ENCODE measurements at regions not wholly inside any gene's neighbourhood (a gene's known extent, or its start where the extent isn't known, plus 50 kb on each side); places are given as distances from the start of the nearest gene placed in this dataset.

DNA sequence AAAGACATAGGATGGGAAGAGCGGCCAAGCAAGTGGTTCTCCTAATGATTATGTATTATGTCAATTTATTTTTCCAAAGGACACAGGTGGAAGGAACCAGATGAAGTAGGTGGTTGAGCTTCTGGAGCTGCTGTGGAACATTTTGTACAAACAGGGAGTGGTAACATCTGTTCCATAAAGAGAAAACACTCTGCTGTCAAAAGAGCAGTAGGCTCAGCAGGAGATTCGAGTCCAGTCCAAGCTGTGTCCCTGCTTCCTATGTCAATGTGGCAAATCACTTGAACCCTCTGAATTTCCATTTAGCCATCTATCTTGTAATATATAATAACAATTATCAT lies 448.0 kb upstream of the ANKRD30A start:
- H3K27me3 ChIP-seq (ENCODE audit: control insufficient read depth, insufficient read depth, low read length): no peaks in the 10 kb centered on the region
- no peaks in the 10 kb centered on the region for H3K9me3 ChIP-seq (ENCODE audit: control insufficient read depth, low read length)
- no peaks in the 10 kb centered on the region for H3K36me3 ChIP-seq (ENCODE audit: control insufficient read depth, insufficient read depth, low read length)
- no peak overlapping the region for H3K9ac ChIP-seq (ENCODE audit: low read length)
- H3K4me3 ChIP-seq (ENCODE audit: low read length): no peak overlapping the region
- H3K4me1 ChIP-seq (ENCODE audit: control insufficient read depth, insufficient read depth, low read length): no peaks in the 10 kb centered on the region

GRCh38 chr10:36676756-36677430 lies 448.5 kb upstream of the ANKRD30A start:
- H3K27me3 ChIP-seq (ENCODE audit: control insufficient read depth, insufficient read depth, low read length): no peaks in the 10 kb centered on the region
- no peaks in the 10 kb centered on the region for H3K9me3 ChIP-seq (ENCODE audit: control insufficient read depth, low read length)
- H3K9ac ChIP-seq (ENCODE audit: low read length): no peak overlapping the region
- H3K36me3 ChIP-seq (ENCODE audit: control insufficient read depth, insufficient read depth, low read length): no peaks in the 10 kb centered on the region
- H3K4me3 ChIP-seq (ENCODE audit: low read length): no peak overlapping the region
- no peaks in the 10 kb centered on the region for H3K4me1 ChIP-seq (ENCODE audit: control insufficient read depth, insufficient read depth, low read length)

- H3K4me3 ChIP-seq (ENCODE audit: low read length): no peak overlapping the region
- H3K36me3 ChIP-seq (ENCODE audit: control insufficient read depth, insufficient read depth, low read length): no peaks in the 10 kb centered on the region
- no peaks in the 10 kb centered on the region for H3K27me3 ChIP-seq (ENCODE audit: control insufficient read depth, insufficient read depth, low read length)
- H3K4me1 ChIP-seq (ENCODE audit: control insufficient read depth, insufficient read depth, low read length): no peaks in the 10 kb centered on the region
- no peak overlapping the region for H3K9ac ChIP-seq (ENCODE audit: low read length)
- H3K9me3 ChIP-seq (ENCODE audit: control insufficient read depth, low read length): no peaks in the 10 kb centered on the region
Measured at GRCh38 chr10:36676321-36676720, 449.1 kb upstream of the ANKRD30A start.

GRCh38 chr10:36675458-36675880 lies 449.9 kb upstream of the ANKRD30A start:
- no peak overlapping the region for H3K4me3 ChIP-seq (ENCODE audit: low read length)
- H3K27me3 ChIP-seq (ENCODE audit: control insufficient read depth, insufficient read depth, low read length): no peaks in the 10 kb centered on the region
- H3K9me3 ChIP-seq (ENCODE audit: control insufficient read depth, low read length): no peaks in the 10 kb centered on the region
- no peaks in the 10 kb centered on the region for H3K4me1 ChIP-seq (ENCODE audit: control insufficient read depth, insufficient read depth, low read length)
- no peaks in the 10 kb centered on the region for H3K36me3 ChIP-seq (ENCODE audit: control insufficient read depth, insufficient read depth, low read length)
- no peak overlapping the region for H3K9ac ChIP-seq (ENCODE audit: low read length)

GRCh38 chr10:36671607-36672006 lies 453.8 kb upstream of the ANKRD30A start:
- Histone ChIP-seq H3K27me3 (ENCODE audit: control insufficient read depth, insufficient read depth, low read length) (no peaks in the 10 kb centered on the region), H3K36me3 (ENCODE audit: control insufficient read depth, insufficient read depth, low read length) (no peaks in the 10 kb centered on the region), H3K9ac (ENCODE audit: low read length) (no peak overlapping the region), H3K9me3 (ENCODE audit: control insufficient read depth, low read length) (no peaks in the 10 kb centered on the region), H3K4me3 (ENCODE audit: low read length) (no peak overlapping the region), H3K4me1 (ENCODE audit: control insufficient read depth, insufficient read depth, low read length) (no peaks in the 10 kb centered on the region)

DNA sequence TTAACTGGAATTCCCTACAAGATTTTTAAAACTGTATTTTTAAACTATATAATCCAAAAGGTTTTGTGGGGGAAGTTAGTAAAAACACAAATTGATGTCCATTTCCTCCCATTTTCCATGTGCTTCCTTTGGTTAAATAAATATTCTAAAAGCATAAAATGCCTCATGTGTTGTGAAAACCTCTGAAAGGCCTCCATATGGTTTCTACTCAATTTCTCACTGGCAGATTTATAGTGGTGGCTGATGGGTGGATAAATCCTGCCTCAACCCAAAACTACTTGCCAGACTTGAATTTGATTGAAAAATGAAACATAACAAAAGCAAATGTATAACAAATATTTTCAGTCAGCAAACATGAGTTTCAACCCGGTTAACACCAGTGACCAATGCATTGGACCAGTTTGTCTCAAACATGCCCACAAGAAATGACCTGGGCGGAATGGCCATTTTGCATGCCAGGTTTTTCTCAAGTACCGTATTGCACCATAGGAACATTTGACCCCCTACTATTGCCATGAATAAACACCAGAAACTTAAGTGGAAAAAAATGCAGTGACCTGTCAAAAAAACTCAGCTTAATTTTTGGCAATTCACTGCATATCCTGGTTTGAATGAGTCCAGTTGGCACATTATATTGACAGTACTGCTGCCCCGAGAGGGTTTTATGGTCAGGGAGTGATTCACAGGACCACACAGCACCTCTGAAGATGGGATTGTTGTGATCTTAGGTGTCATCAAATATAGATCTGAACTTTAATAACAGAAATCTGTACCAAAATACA lies 454.6 kb upstream of the ANKRD30A start:
- Histone ChIP-seq H3K9me3 (ENCODE audit: control insufficient read depth, low read length) (no peaks in the 10 kb centered on the region), H3K4me1 (ENCODE audit: control insufficient read depth, insufficient read depth, low read length) (no peaks in the 10 kb centered on the region), H3K27me3 (ENCODE audit: control insufficient read depth, insufficient read depth, low read length) (no peaks in the 10 kb centered on the region), H3K4me3 (ENCODE audit: low read length) (no peak overlapping the region), H3K36me3 (ENCODE audit: control insufficient read depth, insufficient read depth, low read length) (no peaks in the 10 kb centered on the region), H3K9ac (ENCODE audit: low read length) (no peak overlapping the region)

- no peak overlapping the region for H3K4me3 ChIP-seq (ENCODE audit: low read length)
- no peaks in the 10 kb centered on the region for H3K4me1 ChIP-seq (ENCODE audit: control insufficient read depth, insufficient read depth, low read length)
- no peaks in the 10 kb centered on the region for H3K27me3 ChIP-seq (ENCODE audit: control insufficient read depth, insufficient read depth, low read length)
- H3K9ac ChIP-seq (ENCODE audit: low read length): no peak overlapping the region
- no peaks in the 10 kb centered on the region for H3K36me3 ChIP-seq (ENCODE audit: control insufficient read depth, insufficient read depth, low read length)
- no peaks in the 10 kb centered on the region for H3K9me3 ChIP-seq (ENCODE audit: control insufficient read depth, low read length)
Measured at GRCh38 chr10:36669615-36670352, 455.6 kb upstream of the ANKRD30A start.

GRCh38 chr10:36666451-36666850 lies 458.9 kb upstream of the ANKRD30A start:
- Histone ChIP-seq H3K27me3 (ENCODE audit: control insufficient read depth, insufficient read depth, low read length) (no peaks in the 10 kb centered on the region), H3K36me3 (ENCODE audit: control insufficient read depth, insufficient read depth, low read length) (no peaks in the 10 kb centered on the region), H3K4me3 (ENCODE audit: low read length) (no peak overlapping the region), H3K9me3 (ENCODE audit: control insufficient read depth, low read length) (no peaks in the 10 kb centered on the region), H3K9ac (ENCODE audit: low read length) (no peak overlapping the region), H3K4me1 (ENCODE audit: control insufficient read depth, insufficient read depth, low read length) (no peaks in the 10 kb centered on the region)

DNA sequence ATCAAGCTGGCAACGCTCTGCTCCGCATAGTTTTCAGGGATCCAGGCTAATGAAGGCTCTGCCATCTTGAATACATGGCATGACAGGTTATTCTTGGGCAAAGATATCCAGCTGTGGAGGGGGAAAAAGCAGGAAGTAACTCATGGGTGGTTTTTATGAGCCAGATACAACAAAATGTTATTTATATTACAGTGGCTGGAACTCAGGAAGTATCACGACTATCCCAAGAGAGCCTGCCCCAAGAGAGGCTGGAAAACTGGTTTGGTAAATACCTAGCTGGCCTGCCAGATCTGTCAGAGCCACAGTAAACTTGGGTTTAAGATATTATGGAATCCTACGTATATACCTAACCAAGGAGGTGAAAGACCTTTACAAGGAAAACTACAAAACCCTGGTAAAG lies 462.8 kb upstream of the ANKRD30A start:
- Histone ChIP-seq H3K4me1 (ENCODE audit: control insufficient read depth, insufficient read depth, low read length) (no peaks in the 10 kb centered on the region), H3K9me3 (ENCODE audit: control insufficient read depth, low read length) (no peaks in the 10 kb centered on the region), H3K9ac (ENCODE audit: low read length) (no peak overlapping the region), H3K27me3 (ENCODE audit: control insufficient read depth, insufficient read depth, low read length) (no peaks in the 10 kb centered on the region), H3K36me3 (ENCODE audit: control insufficient read depth, insufficient read depth, low read length) (no peaks in the 10 kb centered on the region), H3K4me3 (ENCODE audit: low read length) (no peak overlapping the region)

- Histone ChIP-seq H3K27me3 (ENCODE audit: control insufficient read depth, insufficient read depth, low read length) (no peaks in the 10 kb centered on the region), H3K36me3 (ENCODE audit: control insufficient read depth, insufficient read depth, low read length) (no peaks in the 10 kb centered on the region), H3K9me3 (ENCODE audit: control insufficient read depth, low read length) (no peaks in the 10 kb centered on the region), H3K4me1 (ENCODE audit: control insufficient read depth, insufficient read depth, low read length) (no peaks in the 10 kb centered on the region), H3K9ac (ENCODE audit: low read length) (no peak overlapping the region), H3K4me3 (ENCODE audit: low read length) (no peak overlapping the region)
Measured at GRCh38 chr10:36650274-36650673, 475.1 kb upstream of the ANKRD30A start.

DNA sequence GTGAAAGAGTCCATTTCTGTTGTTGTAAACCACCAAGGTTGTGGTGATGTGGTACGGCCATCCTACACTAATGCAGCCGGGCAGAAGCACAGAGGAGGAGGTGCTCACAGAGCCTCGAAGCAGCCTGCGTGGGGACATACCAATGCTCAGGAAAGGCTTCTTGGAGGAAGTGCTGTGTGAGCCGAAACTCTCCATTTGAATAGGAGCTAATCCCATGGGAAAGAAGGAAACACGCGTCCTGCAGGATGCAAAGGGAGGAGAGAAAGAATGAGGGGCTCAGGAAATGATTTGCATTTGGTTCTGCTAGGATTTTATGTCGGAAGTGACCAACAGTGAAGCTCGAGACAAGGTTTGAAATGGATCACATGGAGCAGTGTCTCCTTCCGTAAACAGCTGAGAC lies 477.9 kb upstream of the ANKRD30A start:
- Histone ChIP-seq H3K9ac (ENCODE audit: low read length) (no peak overlapping the region), H3K4me3 (ENCODE audit: low read length) (no peak overlapping the region), H3K4me1 (ENCODE audit: control insufficient read depth, insufficient read depth, low read length) (no peaks in the 10 kb centered on the region), H3K27me3 (ENCODE audit: control insufficient read depth, insufficient read depth, low read length) (no peaks in the 10 kb centered on the region), H3K36me3 (ENCODE audit: control insufficient read depth, insufficient read depth, low read length) (no peaks in the 10 kb centered on the region), H3K9me3 (ENCODE audit: control insufficient read depth, low read length) (no peaks in the 10 kb centered on the region)

- no peaks in the 10 kb centered on the region for H3K4me1 ChIP-seq (ENCODE audit: control insufficient read depth, insufficient read depth, low read length)
- no peaks in the 10 kb centered on the region for H3K27me3 ChIP-seq (ENCODE audit: control insufficient read depth, insufficient read depth, low read length)
- no peaks in the 10 kb centered on the region for H3K9me3 ChIP-seq (ENCODE audit: control insufficient read depth, low read length)
- no peak overlapping the region for H3K9ac ChIP-seq (ENCODE audit: low read length)
- no peaks in the 10 kb centered on the region for H3K36me3 ChIP-seq (ENCODE audit: control insufficient read depth, insufficient read depth, low read length)
- no peak overlapping the region for H3K4me3 ChIP-seq (ENCODE audit: low read length)
Measured at GRCh38 chr10:36640626-36641025, 484.8 kb upstream of the ANKRD30A start.
